ENCODE measurements at regions not wholly inside any gene's neighbourhood (a gene's known extent, or its start where the extent isn't known, plus 50 kb on each side); places are given as distances from the start of the nearest gene placed in this dataset.

DNA sequence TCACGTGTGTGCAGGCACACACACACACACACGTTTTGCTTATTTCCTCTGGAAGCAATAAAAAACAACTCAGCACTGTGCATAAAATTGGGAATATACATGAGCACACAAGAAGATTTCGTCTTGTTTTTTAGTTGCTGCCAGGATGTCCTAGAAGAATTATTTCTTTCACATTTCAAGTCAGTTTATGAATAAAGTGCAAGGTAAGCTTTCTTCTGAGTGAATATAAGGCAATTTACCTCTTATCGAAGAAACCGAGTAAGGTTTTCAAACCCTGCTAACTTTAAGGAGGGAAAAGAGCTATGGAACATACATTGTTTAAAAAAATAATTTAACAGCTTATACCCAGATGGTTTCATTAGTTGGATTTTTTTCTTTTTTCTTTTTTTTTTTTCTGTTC lies 855.4 kb upstream of the NR2F2 start:
- Mint-ChIP-seq H3K36me3 (no peaks in the 10 kb centered on the region), H3K27me3 (peaks cover 0 to 2% of the 10 kb centered on the region in 2 donors), H3K4me3 (no peak overlapping the region), H3K4me1 (no peaks in the 10 kb centered on the region), H3K9me3 (no peaks in the 10 kb centered on the region), H3K27ac (no peak overlapping the region)
- H3K27ac ChIP-seq (ENCODE audit: low read depth, low read length) = no peak overlapping the region
- ChIA-PET POLR2A (ENCODE audit: partially characterized antibody) (no interaction called here), CTCF (ENCODE audit: partially characterized antibody) (no interaction called here)
- DNase-seq = no peak
- H3K27me3 ChIP-seq (ENCODE audit: insufficient read depth, low read length) = no peaks in the 10 kb centered on the region
- no peaks in the 10 kb centered on the region for H3K36me3 ChIP-seq (ENCODE audit: insufficient read depth, low read length)
- H3K9me3 ChIP-seq (ENCODE audit: control insufficient read depth in 1 of 2, low read length in 2 of 2) = no peaks in the 10 kb centered on the region
- intact Hi-C loops (cut with micrococcal nuclease) = no loop called here
- no peaks in the 10 kb centered on the region for H3K4me1 ChIP-seq (ENCODE audit: insufficient read depth, low read length)
- no peak overlapping the region for H3K4me3 ChIP-seq (ENCODE audit: low read length in 2 of 2)

DNA sequence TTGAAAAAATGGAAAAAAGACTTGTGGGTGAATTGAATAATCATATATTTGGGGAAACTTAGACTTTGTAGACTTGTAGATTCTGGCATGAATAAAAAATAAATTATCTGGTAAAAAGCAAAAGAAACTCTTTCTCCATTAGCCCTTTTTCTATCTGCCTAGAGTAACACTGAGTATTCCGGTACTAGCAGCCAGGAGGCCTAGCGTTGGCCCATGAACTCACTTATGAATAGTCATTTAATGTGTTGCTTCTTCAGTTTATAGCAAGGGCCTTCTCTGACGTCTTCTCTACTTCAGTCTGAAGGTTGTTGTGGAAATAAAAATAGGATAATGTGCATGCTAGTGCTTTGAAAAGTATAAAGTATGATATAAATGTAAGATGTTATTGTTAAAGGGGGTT lies 851.2 kb upstream of the NR2F2 start:
- peaks cover 0 to 2% of the 10 kb centered on the region in 2 donors for H3K27me3 Mint-ChIP-seq
- peaks cover 0 to 6% (median 3%) of the 10 kb centered on the region in 8 donors for H3K9me3 Mint-ChIP-seq
- no peak overlapping the region for H3K4me3 Mint-ChIP-seq
- intact Hi-C loops (cut with micrococcal nuclease) = no loop called here
- H3K9me3 ChIP-seq (ENCODE audit: control insufficient read depth in 1 of 2, low read length in 2 of 2) = no peaks in the 10 kb centered on the region
- no peak overlapping the region for H3K27ac Mint-ChIP-seq
- H3K27me3 ChIP-seq (ENCODE audit: insufficient read depth, low read length) = no peaks in the 10 kb centered on the region
- H3K4me3 ChIP-seq (ENCODE audit: low read length in 2 of 2) = no peak overlapping the region
- CTCF ChIA-PET (ENCODE audit: partially characterized antibody) = no interaction called here
- no peak for DNase-seq
- no peaks in the 10 kb centered on the region for H3K36me3 Mint-ChIP-seq
- no peaks in the 10 kb centered on the region for H3K4me1 Mint-ChIP-seq
- H3K36me3 ChIP-seq (ENCODE audit: insufficient read depth, low read length) = no peaks in the 10 kb centered on the region
- H3K27ac ChIP-seq (ENCODE audit: low read depth, low read length) = no peak overlapping the region
- H3K4me1 ChIP-seq (ENCODE audit: insufficient read depth, low read length) = no peaks in the 10 kb centered on the region
- POLR2A ChIA-PET (ENCODE audit: partially characterized antibody) = no interaction called here

DNA sequence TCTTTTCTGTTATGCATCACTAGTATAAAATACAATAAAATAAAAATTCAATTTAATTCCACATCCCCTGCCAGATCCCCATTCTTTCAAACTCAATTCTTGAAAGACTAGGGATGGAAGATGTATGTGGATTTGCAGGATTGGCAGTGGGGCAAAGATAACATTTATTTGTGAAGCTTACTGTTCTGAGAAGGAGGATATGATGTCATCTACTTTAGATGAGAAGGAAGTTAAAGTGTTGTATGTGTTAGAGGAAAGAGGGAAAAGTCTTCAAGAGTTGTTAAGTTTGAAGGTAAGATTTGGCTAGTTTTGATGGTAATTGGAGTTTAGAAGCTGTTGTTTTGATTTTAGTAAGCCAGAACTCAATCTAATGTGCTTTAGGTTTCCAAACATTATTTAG lies 845.1 kb upstream of the NR2F2 start:
- no peak overlapping the region for H3K4me3 ChIP-seq (ENCODE audit: low read length in 2 of 2)
- H3K9me3 ChIP-seq (ENCODE audit: control insufficient read depth in 1 of 2, low read length in 2 of 2) = peaks cover 0 to 6% of the 10 kb centered on the region in 2 donors
- no peaks in the 10 kb centered on the region for H3K36me3 Mint-ChIP-seq
- H3K4me3 Mint-ChIP-seq = no peak overlapping the region
- peaks cover 4 to 21% (median 9%) of the 10 kb centered on the region in 8 donors for H3K9me3 Mint-ChIP-seq
- intact Hi-C loops (cut with micrococcal nuclease) = no loop called here
- H3K27ac ChIP-seq (ENCODE audit: low read depth, low read length) = no peak overlapping the region
- H3K27me3 ChIP-seq (ENCODE audit: insufficient read depth, low read length) = no peaks in the 10 kb centered on the region
- CTCF ChIA-PET (ENCODE audit: partially characterized antibody) = no interaction called here
- H3K4me1 Mint-ChIP-seq = no peaks in the 10 kb centered on the region
- DNase-seq = no peak
- no peaks in the 10 kb centered on the region for H3K27me3 Mint-ChIP-seq
- POLR2A ChIA-PET (ENCODE audit: partially characterized antibody) = no interaction called here
- no peaks in the 10 kb centered on the region for H3K4me1 ChIP-seq (ENCODE audit: insufficient read depth, low read length)
- no peaks in the 10 kb centered on the region for H3K36me3 ChIP-seq (ENCODE audit: insufficient read depth, low read length)
- no peak overlapping the region for H3K27ac Mint-ChIP-seq

DNA sequence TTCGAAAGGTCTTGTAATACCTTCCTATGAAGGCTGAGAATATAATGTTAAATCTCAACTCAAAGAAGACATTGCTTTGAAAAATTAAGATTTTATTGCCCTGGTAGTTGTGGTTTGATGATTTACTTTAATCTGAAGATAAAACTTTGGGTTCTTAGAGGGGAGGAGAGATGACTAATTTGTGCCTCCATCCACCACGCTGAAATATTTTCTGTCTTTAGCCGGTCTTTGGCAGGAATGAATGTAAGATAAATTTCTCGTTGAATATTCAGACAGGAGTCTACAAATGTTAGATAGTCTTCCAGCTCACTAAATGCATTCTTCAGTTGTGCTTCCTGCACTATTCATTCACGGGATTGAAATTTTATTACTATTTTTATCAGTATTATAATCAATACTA lies 844.3 kb upstream of the NR2F2 start:
- peaks cover 4 to 21% (median 10%) of the 10 kb centered on the region in 8 donors for H3K9me3 Mint-ChIP-seq
- ChIA-PET CTCF (ENCODE audit: partially characterized antibody) (no interaction called here), POLR2A (ENCODE audit: partially characterized antibody) (no interaction called here)
- no peaks in the 10 kb centered on the region for H3K36me3 Mint-ChIP-seq
- no peaks in the 10 kb centered on the region for H3K4me1 ChIP-seq (ENCODE audit: insufficient read depth, low read length)
- no peak for DNase-seq
- H3K36me3 ChIP-seq (ENCODE audit: insufficient read depth, low read length) = no peaks in the 10 kb centered on the region
- no peak overlapping the region for H3K4me3 ChIP-seq (ENCODE audit: low read length in 2 of 2)
- no peaks in the 10 kb centered on the region for H3K27me3 ChIP-seq (ENCODE audit: insufficient read depth, low read length)
- H3K27ac ChIP-seq (ENCODE audit: low read depth, low read length) = no peak overlapping the region
- no peak overlapping the region for H3K4me3 Mint-ChIP-seq
- intact Hi-C loops (cut with micrococcal nuclease) = no loop called here
- no peaks in the 10 kb centered on the region for H3K4me1 Mint-ChIP-seq
- H3K27me3 Mint-ChIP-seq = no peaks in the 10 kb centered on the region
- peaks cover 0 to 6% of the 10 kb centered on the region in 2 donors for H3K9me3 ChIP-seq (ENCODE audit: control insufficient read depth in 1 of 2, low read length in 2 of 2)
- H3K27ac Mint-ChIP-seq = no peak overlapping the region

DNA sequence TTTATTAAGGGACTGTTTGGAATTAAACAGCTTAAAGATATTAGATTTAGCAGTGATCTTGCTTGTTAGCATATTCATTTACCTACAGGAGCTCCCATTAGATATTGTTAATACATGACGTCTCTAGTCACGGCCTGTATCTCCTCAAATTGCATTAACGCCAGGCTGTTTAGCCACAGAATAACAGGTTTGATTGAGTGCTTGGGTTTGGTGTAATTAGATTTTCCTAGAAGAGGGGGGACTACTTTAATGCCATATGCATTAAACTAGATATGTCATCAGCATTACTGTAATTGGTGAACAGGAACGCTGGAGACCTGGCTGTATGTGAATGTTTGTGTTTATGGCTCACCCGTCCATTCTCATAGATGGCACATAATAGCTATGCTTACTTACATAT lies 841.4 kb upstream of the NR2F2 start:
- Histone ChIP-seq H3K9me3 (ENCODE audit: control insufficient read depth in 1 of 2, low read length in 2 of 2) (peaks cover 0 to 6% of the 10 kb centered on the region in 2 donors), H3K4me1 (ENCODE audit: insufficient read depth, low read length) (no peaks in the 10 kb centered on the region), H3K36me3 (ENCODE audit: insufficient read depth, low read length) (no peaks in the 10 kb centered on the region), H3K27me3 (ENCODE audit: insufficient read depth, low read length) (no peaks in the 10 kb centered on the region), H3K4me3 (ENCODE audit: low read length in 2 of 2) (no peak overlapping the region), H3K27ac (ENCODE audit: low read depth, low read length) (no peak overlapping the region)
- H3K27ac Mint-ChIP-seq = no peak overlapping the region
- no peaks in the 10 kb centered on the region for H3K27me3 Mint-ChIP-seq
- intact Hi-C loops (cut with micrococcal nuclease) = no loop called here
- ChIA-PET CTCF (ENCODE audit: partially characterized antibody) (no interaction called here), POLR2A (ENCODE audit: partially characterized antibody) (no interaction called here)
- H3K9me3 Mint-ChIP-seq = peaks cover 0 to 20% (median 10%) of the 10 kb centered on the region in 8 donors
- H3K36me3 Mint-ChIP-seq = no peaks in the 10 kb centered on the region
- no peak for DNase-seq
- H3K4me1 Mint-ChIP-seq = no peaks in the 10 kb centered on the region
- H3K4me3 Mint-ChIP-seq = no peak overlapping the region

DNA sequence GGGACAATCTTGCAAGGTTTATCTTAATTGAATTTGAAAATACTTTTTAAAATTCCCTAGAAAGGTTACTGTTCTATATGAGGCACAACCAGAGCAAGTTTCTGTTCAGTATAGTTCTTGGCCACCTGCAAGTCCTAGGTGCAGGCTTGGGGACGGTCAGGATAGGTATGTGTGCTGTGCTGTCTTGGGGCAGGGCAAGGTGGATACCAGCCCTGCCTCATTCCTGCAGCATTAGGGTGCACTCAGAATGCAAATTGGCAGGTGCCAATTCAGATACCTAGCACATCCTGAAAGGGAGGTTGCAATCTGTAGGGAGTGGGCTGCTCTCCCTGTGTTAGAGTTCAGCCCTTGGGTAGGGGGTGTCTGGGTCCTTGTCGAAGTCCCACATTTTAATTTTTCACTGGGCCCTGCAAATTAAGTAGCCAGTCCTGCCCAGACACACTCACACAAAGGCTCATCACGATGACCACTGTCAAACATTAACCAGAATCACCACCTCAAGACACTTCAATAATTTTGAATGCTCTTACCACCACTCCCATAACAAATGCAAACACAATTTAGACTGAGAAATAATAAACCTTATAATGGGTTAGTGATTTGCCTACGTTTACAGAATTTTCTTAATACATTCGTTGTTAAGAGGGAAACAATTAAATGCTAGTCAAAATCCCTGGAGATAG lies 838.0 kb upstream of the NR2F2 start:
- ChIA-PET POLR2A (ENCODE audit: partially characterized antibody) (no interaction called here), CTCF (ENCODE audit: partially characterized antibody) (no interaction called here)
- Mint-ChIP-seq H3K4me1 (no peaks in the 10 kb centered on the region), H3K4me3 (no peak overlapping the region), H3K27ac (no peak overlapping the region), H3K36me3 (no peaks in the 10 kb centered on the region), H3K9me3 (peaks cover 0 to 5% (median 0%) of the 10 kb centered on the region in 8 donors), H3K27me3 (peaks cover 0 to 1% of the 10 kb centered on the region in 2 donors)
- H3K27ac ChIP-seq (ENCODE audit: low read depth, low read length) = no peak overlapping the region
- no peak for DNase-seq
- intact Hi-C loops (cut with micrococcal nuclease) = no loop called here
- no peaks in the 10 kb centered on the region for H3K36me3 ChIP-seq (ENCODE audit: insufficient read depth, low read length)
- no peaks in the 10 kb centered on the region for H3K4me1 ChIP-seq (ENCODE audit: insufficient read depth, low read length)
- H3K9me3 ChIP-seq (ENCODE audit: control insufficient read depth in 1 of 2, low read length in 2 of 2) = no peaks in the 10 kb centered on the region
- H3K27me3 ChIP-seq (ENCODE audit: insufficient read depth, low read length) = no peaks in the 10 kb centered on the region
- no peak overlapping the region for H3K4me3 ChIP-seq (ENCODE audit: low read length in 2 of 2)

DNA sequence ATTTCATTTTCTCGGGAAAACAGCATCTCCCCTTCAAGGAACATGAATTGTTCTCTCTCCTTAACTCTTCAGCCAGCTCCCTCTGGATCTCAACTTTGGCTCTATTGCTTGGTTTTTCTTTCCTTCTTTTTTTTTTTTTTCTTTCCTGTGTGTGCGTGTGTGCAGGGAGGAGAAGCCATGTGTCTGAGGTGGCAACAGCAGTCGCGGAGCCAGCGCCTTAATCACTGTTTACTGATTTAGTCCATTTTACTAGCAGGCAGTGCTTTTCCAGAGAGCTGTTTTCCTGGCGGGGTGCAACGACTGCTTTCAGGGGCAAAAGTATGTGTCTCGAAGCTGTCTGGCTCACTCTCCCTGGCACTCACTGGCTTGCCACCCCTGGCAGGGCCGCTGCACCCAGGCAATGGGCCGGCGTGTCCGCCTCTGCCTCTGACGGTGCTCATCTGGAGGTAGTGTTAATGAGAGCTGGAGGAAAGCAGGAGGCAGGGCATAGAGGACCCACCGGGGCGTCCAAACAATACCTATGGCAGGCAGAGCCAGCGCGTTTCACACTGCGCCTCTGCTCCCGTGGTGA lies 835.4 kb upstream of the NR2F2 start:
- Mint-ChIP-seq H3K9me3 (peaks cover 0 to 5% (median 0%) of the 10 kb centered on the region in 8 donors), H3K27me3 (peaks cover 0 to 1% of the 10 kb centered on the region in 2 donors), H3K4me3 (no peak overlapping the region), H3K27ac (no peak overlapping the region), H3K36me3 (no peaks in the 10 kb centered on the region), H3K4me1 (no peaks in the 10 kb centered on the region)
- H3K36me3 ChIP-seq (ENCODE audit: insufficient read depth, low read length) = no peaks in the 10 kb centered on the region
- H3K27me3 ChIP-seq (ENCODE audit: insufficient read depth, low read length) = no peaks in the 10 kb centered on the region
- DNase-seq = no peak
- no peak overlapping the region for H3K27ac ChIP-seq (ENCODE audit: low read depth, low read length)
- intact Hi-C loops (cut with micrococcal nuclease) = no loop called here
- H3K4me1 ChIP-seq (ENCODE audit: insufficient read depth, low read length) = no peaks in the 10 kb centered on the region
- CTCF ChIA-PET (ENCODE audit: partially characterized antibody) = no interaction called here
- no peaks in the 10 kb centered on the region for H3K9me3 ChIP-seq (ENCODE audit: control insufficient read depth in 1 of 2, low read length in 2 of 2)
- no peak overlapping the region for H3K4me3 ChIP-seq (ENCODE audit: low read length in 2 of 2)
- POLR2A ChIA-PET (ENCODE audit: partially characterized antibody) = no interaction called here

All from CD4-positive, alpha-beta memory T cell (primary cell).